H1 (cell line): ENCODE measurements at regions not wholly inside any gene's neighbourhood (a gene's known extent, or its start where the extent isn't known, plus 50 kb on each side); places are given as distances from the start of the nearest gene placed in this dataset.

Source experiments
- BACH1 ChIP-seq: IDR thresholded peaks from 2 replicates; pipeline ENCODE4 v1.6.1; 2012; ENCODE audit warnings: low read length, improper control_type of control experiment
- CEBPB ChIP-seq: IDR thresholded peaks from 2 replicates; pipeline ENCODE4 v1.6.1; 2012; ENCODE audit warnings: low read depth, low read length
- EZH2 ChIP-seq: fragments of 200-600 bp; sonication (generic); IDR thresholded peaks from 2 replicates; pipeline ENCODE4 v1.7.1; 2012; ENCODE audit warnings: low read depth, mild to moderate bottlenecking, moderate library complexity, low read length, inconsistent platforms; ENCODE audit not compliant: severe bottlenecking
- JUND ChIP-seq: IDR thresholded peaks from 2 replicates; pipeline ENCODE4 v1.6.1; 2011; ENCODE audit warnings: mild to moderate bottlenecking, improper control_type of control experiment, low read length
- POLR2A ChIP-seq, 2 experiments: IDR thresholded peaks; 1 replicate in 1 of 2; 2 replicates in 1 of 2; pipeline ENCODE4 v1.6.1; 2011; ENCODE audit warnings: low read depth in 2 of 2, low read length in 2 of 2, mild to moderate bottlenecking in 2 of 2; ENCODE audit errors: control extremely low read depth in 1 of 2
- POLR2AphosphoS5 ChIP-seq: IDR thresholded peaks from 2 replicates; pipeline ENCODE4 v1.6.1; 2011; ENCODE audit warnings: low read depth, low read length
- RFX5 ChIP-seq: IDR thresholded peaks from 2 replicates; pipeline ENCODE4 v1.6.1; 2011; ENCODE audit warnings: low read depth, low read length, improper control_type of control experiment, borderline replicate concordance
- RNF2 ChIP-seq: fragments of 200-900, 300-1000 bp; sonication (generic); IDR thresholded peaks from 2 replicates; pipeline ENCODE4 v1.7.1; 2016; ENCODE audit warnings: borderline replicate concordance, low read depth, mild to moderate bottlenecking, antibody characterized with exemption, low read length; ENCODE audit not compliant: poor library complexity, severe bottlenecking; ENCODE audit errors: missing control alignments
- SP1 ChIP-seq: IDR thresholded peaks from 2 replicates; pipeline ENCODE4 v1.6.1; 2011; ENCODE audit warnings: low read depth, low read length
- TAF1 ChIP-seq: IDR thresholded peaks from 2 replicates; pipeline ENCODE4 v1.6.1; 2011; ENCODE audit warnings: mild to moderate bottlenecking, low read depth, low read length
- TF ChIP-seq, protein P1 (sequence below), 3 experiments: IDR thresholded peaks; 1 replicate in 2 of 3; 2 replicates in 1 of 3; pipeline versions ENCODE4 v1.5.1 to v1.6.1; 2011; ENCODE audit warnings: low read length in 3 of 3, mild to moderate bottlenecking in 3 of 3, inconsistent platforms in 2 of 3, low read depth in 1 of 3, moderate library complexity in 1 of 3; ENCODE audit not compliant: insufficient read depth in 1 of 3; ENCODE audit errors: control extremely low read depth in 1 of 3
- TF ChIP-seq, protein P2 (sequence below): fragments of 300-600 bp; sonication (generic); IDR thresholded peaks from 2 replicates; pipeline ENCODE4 v1.7.1; 2012; ENCODE audit warnings: low read length, moderate library complexity, mild to moderate bottlenecking, inconsistent platforms; ENCODE audit not compliant: insufficient replicate concordance
- TF ChIP-seq, protein P3 (sequence below): IDR thresholded peaks from 2 replicates; pipeline ENCODE4 v1.6.1; 2012; ENCODE audit warnings: inconsistent platforms

- TF ChIP-seq POLR2A (IDR thresholded peaks at IDR 0.05; ENCODE audit: control extremely low read depth in 1 of 2, low read depth in 2 of 2, low read length in 2 of 2) (no peak), EZH2 (no peak), JUND (no peak), BACH1 (no peak), SP1 (no peak), CEBPB (no peak), RFX5 (no peak), RNF2 (no peak), TAF1 (no peak), POLR2AphosphoS5 (no peak)
- TF ChIP-seq, protein P1, sequence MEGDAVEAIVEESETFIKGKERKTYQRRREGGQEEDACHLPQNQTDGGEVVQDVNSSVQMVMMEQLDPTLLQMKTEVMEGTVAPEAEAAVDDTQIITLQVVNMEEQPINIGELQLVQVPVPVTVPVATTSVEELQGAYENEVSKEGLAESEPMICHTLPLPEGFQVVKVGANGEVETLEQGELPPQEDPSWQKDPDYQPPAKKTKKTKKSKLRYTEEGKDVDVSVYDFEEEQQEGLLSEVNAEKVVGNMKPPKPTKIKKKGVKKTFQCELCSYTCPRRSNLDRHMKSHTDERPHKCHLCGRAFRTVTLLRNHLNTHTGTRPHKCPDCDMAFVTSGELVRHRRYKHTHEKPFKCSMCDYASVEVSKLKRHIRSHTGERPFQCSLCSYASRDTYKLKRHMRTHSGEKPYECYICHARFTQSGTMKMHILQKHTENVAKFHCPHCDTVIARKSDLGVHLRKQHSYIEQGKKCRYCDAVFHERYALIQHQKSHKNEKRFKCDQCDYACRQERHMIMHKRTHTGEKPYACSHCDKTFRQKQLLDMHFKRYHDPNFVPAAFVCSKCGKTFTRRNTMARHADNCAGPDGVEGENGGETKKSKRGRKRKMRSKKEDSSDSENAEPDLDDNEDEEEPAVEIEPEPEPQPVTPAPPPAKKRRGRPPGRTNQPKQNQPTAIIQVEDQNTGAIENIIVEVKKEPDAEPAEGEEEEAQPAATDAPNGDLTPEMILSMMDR (IDR thresholded peaks at IDR 0.05; ENCODE audit: control extremely low read depth in 1 of 3, insufficient read depth in 1 of 3, low read depth in 1 of 3, low read length in 3 of 3): no peak
- TF ChIP-seq, protein P2, sequence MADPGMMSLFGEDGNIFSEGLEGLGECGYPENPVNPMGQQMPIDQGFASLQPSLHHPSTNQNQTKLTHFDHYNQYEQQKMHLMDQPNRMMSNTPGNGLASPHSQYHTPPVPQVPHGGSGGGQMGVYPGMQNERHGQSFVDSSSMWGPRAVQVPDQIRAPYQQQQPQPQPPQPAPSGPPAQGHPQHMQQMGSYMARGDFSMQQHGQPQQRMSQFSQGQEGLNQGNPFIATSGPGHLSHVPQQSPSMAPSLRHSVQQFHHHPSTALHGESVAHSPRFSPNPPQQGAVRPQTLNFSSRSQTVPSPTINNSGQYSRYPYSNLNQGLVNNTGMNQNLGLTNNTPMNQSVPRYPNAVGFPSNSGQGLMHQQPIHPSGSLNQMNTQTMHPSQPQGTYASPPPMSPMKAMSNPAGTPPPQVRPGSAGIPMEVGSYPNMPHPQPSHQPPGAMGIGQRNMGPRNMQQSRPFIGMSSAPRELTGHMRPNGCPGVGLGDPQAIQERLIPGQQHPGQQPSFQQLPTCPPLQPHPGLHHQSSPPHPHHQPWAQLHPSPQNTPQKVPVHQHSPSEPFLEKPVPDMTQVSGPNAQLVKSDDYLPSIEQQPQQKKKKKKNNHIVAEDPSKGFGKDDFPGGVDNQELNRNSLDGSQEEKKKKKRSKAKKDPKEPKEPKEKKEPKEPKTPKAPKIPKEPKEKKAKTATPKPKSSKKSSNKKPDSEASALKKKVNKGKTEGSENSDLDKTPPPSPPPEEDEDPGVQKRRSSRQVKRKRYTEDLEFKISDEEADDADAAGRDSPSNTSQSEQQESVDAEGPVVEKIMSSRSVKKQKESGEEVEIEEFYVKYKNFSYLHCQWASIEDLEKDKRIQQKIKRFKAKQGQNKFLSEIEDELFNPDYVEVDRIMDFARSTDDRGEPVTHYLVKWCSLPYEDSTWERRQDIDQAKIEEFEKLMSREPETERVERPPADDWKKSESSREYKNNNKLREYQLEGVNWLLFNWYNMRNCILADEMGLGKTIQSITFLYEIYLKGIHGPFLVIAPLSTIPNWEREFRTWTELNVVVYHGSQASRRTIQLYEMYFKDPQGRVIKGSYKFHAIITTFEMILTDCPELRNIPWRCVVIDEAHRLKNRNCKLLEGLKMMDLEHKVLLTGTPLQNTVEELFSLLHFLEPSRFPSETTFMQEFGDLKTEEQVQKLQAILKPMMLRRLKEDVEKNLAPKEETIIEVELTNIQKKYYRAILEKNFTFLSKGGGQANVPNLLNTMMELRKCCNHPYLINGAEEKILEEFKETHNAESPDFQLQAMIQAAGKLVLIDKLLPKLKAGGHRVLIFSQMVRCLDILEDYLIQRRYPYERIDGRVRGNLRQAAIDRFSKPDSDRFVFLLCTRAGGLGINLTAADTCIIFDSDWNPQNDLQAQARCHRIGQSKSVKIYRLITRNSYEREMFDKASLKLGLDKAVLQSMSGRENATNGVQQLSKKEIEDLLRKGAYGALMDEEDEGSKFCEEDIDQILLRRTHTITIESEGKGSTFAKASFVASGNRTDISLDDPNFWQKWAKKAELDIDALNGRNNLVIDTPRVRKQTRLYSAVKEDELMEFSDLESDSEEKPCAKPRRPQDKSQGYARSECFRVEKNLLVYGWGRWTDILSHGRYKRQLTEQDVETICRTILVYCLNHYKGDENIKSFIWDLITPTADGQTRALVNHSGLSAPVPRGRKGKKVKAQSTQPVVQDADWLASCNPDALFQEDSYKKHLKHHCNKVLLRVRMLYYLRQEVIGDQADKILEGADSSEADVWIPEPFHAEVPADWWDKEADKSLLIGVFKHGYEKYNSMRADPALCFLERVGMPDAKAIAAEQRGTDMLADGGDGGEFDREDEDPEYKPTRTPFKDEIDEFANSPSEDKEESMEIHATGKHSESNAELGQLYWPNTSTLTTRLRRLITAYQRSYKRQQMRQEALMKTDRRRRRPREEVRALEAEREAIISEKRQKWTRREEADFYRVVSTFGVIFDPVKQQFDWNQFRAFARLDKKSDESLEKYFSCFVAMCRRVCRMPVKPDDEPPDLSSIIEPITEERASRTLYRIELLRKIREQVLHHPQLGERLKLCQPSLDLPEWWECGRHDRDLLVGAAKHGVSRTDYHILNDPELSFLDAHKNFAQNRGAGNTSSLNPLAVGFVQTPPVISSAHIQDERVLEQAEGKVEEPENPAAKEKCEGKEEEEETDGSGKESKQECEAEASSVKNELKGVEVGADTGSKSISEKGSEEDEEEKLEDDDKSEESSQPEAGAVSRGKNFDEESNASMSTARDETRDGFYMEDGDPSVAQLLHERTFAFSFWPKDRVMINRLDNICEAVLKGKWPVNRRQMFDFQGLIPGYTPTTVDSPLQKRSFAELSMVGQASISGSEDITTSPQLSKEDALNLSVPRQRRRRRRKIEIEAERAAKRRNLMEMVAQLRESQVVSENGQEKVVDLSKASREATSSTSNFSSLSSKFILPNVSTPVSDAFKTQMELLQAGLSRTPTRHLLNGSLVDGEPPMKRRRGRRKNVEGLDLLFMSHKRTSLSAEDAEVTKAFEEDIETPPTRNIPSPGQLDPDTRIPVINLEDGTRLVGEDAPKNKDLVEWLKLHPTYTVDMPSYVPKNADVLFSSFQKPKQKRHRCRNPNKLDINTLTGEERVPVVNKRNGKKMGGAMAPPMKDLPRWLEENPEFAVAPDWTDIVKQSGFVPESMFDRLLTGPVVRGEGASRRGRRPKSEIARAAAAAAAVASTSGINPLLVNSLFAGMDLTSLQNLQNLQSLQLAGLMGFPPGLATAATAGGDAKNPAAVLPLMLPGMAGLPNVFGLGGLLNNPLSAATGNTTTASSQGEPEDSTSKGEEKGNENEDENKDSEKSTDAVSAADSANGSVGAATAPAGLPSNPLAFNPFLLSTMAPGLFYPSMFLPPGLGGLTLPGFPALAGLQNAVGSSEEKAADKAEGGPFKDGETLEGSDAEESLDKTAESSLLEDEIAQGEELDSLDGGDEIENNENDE: no peak
- TF ChIP-seq, protein P3, sequence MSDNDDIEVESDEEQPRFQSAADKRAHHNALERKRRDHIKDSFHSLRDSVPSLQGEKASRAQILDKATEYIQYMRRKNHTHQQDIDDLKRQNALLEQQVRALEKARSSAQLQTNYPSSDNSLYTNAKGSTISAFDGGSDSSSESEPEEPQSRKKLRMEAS: no peak
These were observed 1908.0 kb downstream of the EFNA5 start for GRCh38 chr5:105762728-105763127.
